NB4 (cell line): ENCODE measurements at regions not wholly inside any gene's neighbourhood (a gene's known extent, or its start where the extent isn't known, plus 50 kb on each side); places are given as distances from the start of the nearest gene placed in this dataset.
"Not testable (repeated sequence)": the region's sequence is repeated elsewhere in the genome, so short reads cannot be mapped to it uniquely, and the experiment has no call there.

ENCODE experiments used
- CTCF ChIP-seq: IDR thresholded peaks from one replicate; pipeline ENCODE4 v1.5.1; 2012; ENCODE audit warnings: low read depth, low read length
- POLR2A ChIP-seq: IDR thresholded peaks from 2 replicates; pipeline ENCODE4 v1.6.1; 2011; ENCODE audit warnings: mild to moderate bottlenecking; ENCODE audit not compliant: insufficient read length; ENCODE audit errors: extremely low read depth
- TF ChIP-seq, protein P1 (sequence below): IDR thresholded peaks from 2 replicates; pipeline ENCODE4 v1.6.1; 2011; ENCODE audit warnings: low read depth, low read length

- not testable (repeated sequence) for TF ChIP-seq CTCF, POLR2A
- TF ChIP-seq, protein P1, sequence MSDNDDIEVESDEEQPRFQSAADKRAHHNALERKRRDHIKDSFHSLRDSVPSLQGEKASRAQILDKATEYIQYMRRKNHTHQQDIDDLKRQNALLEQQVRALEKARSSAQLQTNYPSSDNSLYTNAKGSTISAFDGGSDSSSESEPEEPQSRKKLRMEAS: not testable (repeated sequence)
Measured at GRCh38 chr14:51598924-51599600, 52.6 kb upstream of the FRMD6 start.
